HG03025 (cell line): ENCODE measurements at regions not wholly inside any gene's neighbourhood (a gene's known extent, or its start where the extent isn't known, plus 50 kb on each side); places are given as distances from the start of the nearest gene placed in this dataset.
"Not testable (repeated sequence)": the region's sequence is repeated elsewhere in the genome, so short reads cannot be mapped to it uniquely, and the experiment has no call there.

Experiments used
- ATAC-seq: cut with Tn5 transposase; IDR thresholded peaks from one replicate; pipeline ENCODE4 v1.9.1; 2021; ENCODE audit warnings: mild to moderate bottlenecking, moderate library complexity; ENCODE audit not compliant: unreplicated experiment, low FRiP score

- no peak for ATAC-seq
Observed at GRCh38 chr5:102663749-102664530, 91.2 kb upstream of the PAM start.

GRCh38 chr5:102664616-102665335, 90.3 kb upstream of the PAM start:
- ATAC-seq, result no peak

- no peak for ATAC-seq
Observed at GRCh38 chr5:102666164-102666946, 88.8 kb upstream of the PAM start.

- no peak for ATAC-seq
Observed at GRCh38 chr5:102668220-102668932, 86.7 kb upstream of the PAM start.

- no peak for ATAC-seq
Observed at GRCh38 chr5:102670224-102670836, 84.8 kb upstream of the PAM start.

- not testable (repeated sequence) for ATAC-seq
Observed at GRCh38 chr5:102671033-102671734, 83.9 kb upstream of the PAM start.

GRCh38 chr5:102678267-102679058, 76.6 kb upstream of the PAM start:
- ATAC-seq, result no peak

- peak; percentile 85 for ATAC-seq
Observed at GRCh38 chr5:102681403-102681983, 73.6 kb upstream of the PAM start.

GRCh38 chr5:102682101-102682647, 72.9 kb upstream of the PAM start:
- ATAC-seq, result no peak

- not testable (repeated sequence) for ATAC-seq
Observed at GRCh38 chr5:102688076-102688475, 67.0 kb upstream of the PAM start.

- ATAC-seq, result not testable (repeated sequence)
Observed at GRCh38 chr5:102688581-102689342, 66.3 kb upstream of the PAM start.

- ATAC-seq, result no peak
Observed at GRCh38 chr5:102690910-102691309, 64.2 kb upstream of the PAM start.

GRCh38 chr5:102691434-102691833, 63.7 kb upstream of the PAM start:
- no peak for ATAC-seq

GRCh38 chr5:102700120-102700831, 54.8 kb upstream of the PAM start:
- no peak for ATAC-seq

- no peak for ATAC-seq
Observed at GRCh38 chr5:102700916-102701315, 54.2 kb upstream of the PAM start.

GRCh38 chr5:102701748-102702147, 53.4 kb upstream of the PAM start:
- no peak for ATAC-seq
